Mesendoderm (in vitro differentiated cells): ENCODE measurements at regions not wholly inside any gene's neighbourhood (a gene's known extent, or its start where the extent isn't known, plus 50 kb on each side); places are given as distances from the start of the nearest gene placed in this dataset.
"Not testable (repeated sequence)": the region's sequence is repeated elsewhere in the genome, so short reads cannot be mapped to it uniquely, and the experiment has no call there.

ENCODE experiments used
- DNase-seq: peaks from one replicate; pipeline ENCODE4 v3.0.0; 2013
- H2AK5ac ChIP-seq: 2 replicates; pipeline ENCODE4 v1.6.1; 2013; ENCODE audit warnings: low read length, inconsistent platforms
- H2BK120ac ChIP-seq: 2 replicates; pipeline ENCODE4 v1.6.1; 2013; ENCODE audit warnings: low read depth, mild to moderate bottlenecking, low read length, moderate library complexity, mixed read lengths
- H2BK15ac ChIP-seq: replicated peaks from 2 replicates; pipeline ENCODE4 v1.6.1; 2013; ENCODE audit warnings: low read depth, mild to moderate bottlenecking, moderate library complexity
- H2BK5ac ChIP-seq: 2 replicates; pipeline ENCODE4 v1.6.1; 2013; ENCODE audit warnings: low read length, inconsistent platforms
- H3K18ac ChIP-seq: 2 replicates; pipeline ENCODE4 v1.6.1; 2013; ENCODE audit warnings: mild to moderate bottlenecking, low read length, mixed read lengths
- H3K23ac ChIP-seq: one replicate; pipeline ENCODE4 v1.6.1; 2013; ENCODE audit warnings: low read length
- H3K27ac ChIP-seq: 2 replicates; pipeline ENCODE4 v1.5.1; 2013; ENCODE audit warnings: low read depth, mild to moderate bottlenecking, inconsistent platforms, low read length, moderate library complexity
- H3K27me3 ChIP-seq: 2 replicates; pipeline ENCODE4 v1.6.1; 2013; ENCODE audit warnings: low read length, control low read depth, mild to moderate bottlenecking, inconsistent platforms; ENCODE audit not compliant: insufficient read depth, poor library complexity
- H3K36me3 ChIP-seq: 2 replicates; pipeline ENCODE4 v1.6.1; 2013; ENCODE audit warnings: low read length, inconsistent platforms; ENCODE audit not compliant: control insufficient read depth, insufficient read depth
- H3K4ac ChIP-seq: one replicate; pipeline ENCODE4 v1.6.1; 2013; ENCODE audit warnings: low read depth, mild to moderate bottlenecking, low read length, moderate library complexity
- H3K4me1 ChIP-seq: 2 replicates; pipeline ENCODE4 v1.6.1; 2013; ENCODE audit warnings: low read depth, low read length, inconsistent platforms; ENCODE audit not compliant: control insufficient read depth
- H3K4me2 ChIP-seq: 2 replicates; pipeline ENCODE4 v1.6.1; 2013; ENCODE audit warnings: low read length
- H3K4me3 ChIP-seq: 2 replicates; pipeline ENCODE4 v1.5.1; 2013; ENCODE audit warnings: mild to moderate bottlenecking, low read length
- H3K56ac ChIP-seq: one replicate; pipeline ENCODE4 v1.6.1; 2013; ENCODE audit warnings: low read length
- H3K79me1 ChIP-seq: 2 replicates; pipeline ENCODE4 v1.6.1; 2013; ENCODE audit warnings: low read length, inconsistent platforms
- H3K79me2 ChIP-seq: 2 replicates; pipeline ENCODE4 v1.6.1; 2013; ENCODE audit warnings: mild to moderate bottlenecking, low read length; ENCODE audit not compliant: control insufficient read depth, insufficient read depth
- H3K9ac ChIP-seq: 2 replicates; pipeline ENCODE4 v1.6.1; 2013; ENCODE audit warnings: low read length, inconsistent platforms
- H4K5ac ChIP-seq: one replicate; pipeline ENCODE4 v1.6.1; 2013; ENCODE audit warnings: low read length
- H4K8ac ChIP-seq: one replicate; pipeline ENCODE4 v1.6.1; 2013; ENCODE audit warnings: low read depth, mild to moderate bottlenecking, control low read depth, low read length, moderate library complexity
- WGBS: extraction: QIAGEN DNeasy Blood & Tissue Kit; methylation state at CpG from one replicate; pipeline ENCODE4 v1.1.7; 2013; ENCODE audit warnings: low lambda C conversion rate, missing lambda C conversion rate; ENCODE audit not compliant: insufficient coverage; ENCODE audit errors: extremely low coverage; 5-methylcytosine and 5-hydroxymethylcytosine counted together

DNA sequence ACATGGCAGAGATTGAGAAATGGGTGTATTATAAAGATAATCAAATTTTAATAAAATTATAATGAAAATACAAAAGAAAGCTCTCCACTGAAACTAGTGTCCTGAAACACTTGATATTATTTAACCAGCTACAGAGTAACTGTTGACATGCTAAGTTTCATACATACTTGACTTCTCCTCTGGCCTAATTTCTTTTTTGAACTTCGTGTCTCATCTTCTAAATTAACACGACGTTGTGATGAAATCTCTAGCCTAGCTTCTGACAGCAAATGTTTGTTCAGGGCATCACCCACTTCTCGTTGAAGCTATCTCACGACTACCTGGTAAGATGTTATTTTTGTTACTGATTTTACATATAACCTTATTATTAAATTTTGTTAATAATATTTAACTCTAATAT, 80.8 kb upstream of the CCT8L2 start:
- not testable (repeated sequence) for H3K9ac ChIP-seq, DNase-seq, H3K4me2 ChIP-seq, H3K36me3 ChIP-seq, H3K4ac ChIP-seq, H3K4me1 ChIP-seq, H3K4me3 ChIP-seq, H3K79me2 ChIP-seq, H3K23ac ChIP-seq, H3K56ac ChIP-seq, H3K27me3 ChIP-seq, H2BK15ac ChIP-seq, H2BK120ac ChIP-seq, H3K27ac ChIP-seq, H3K79me1 ChIP-seq, H2BK5ac ChIP-seq, H3K18ac ChIP-seq, H4K5ac ChIP-seq, H4K8ac ChIP-seq, H2AK5ac ChIP-seq
- WGBS, result no CpG with 5 or more reads among the region's 5 CpGs

- H2BK15ac ChIP-seq, H3K18ac ChIP-seq, H3K4me3 ChIP-seq, H4K8ac ChIP-seq, H3K27ac ChIP-seq, H3K23ac ChIP-seq, H3K9ac ChIP-seq, H3K56ac ChIP-seq, H3K4me2 ChIP-seq, H3K4me1 ChIP-seq, H3K36me3 ChIP-seq, H4K5ac ChIP-seq, H3K27me3 ChIP-seq, H2AK5ac ChIP-seq, H3K79me1 ChIP-seq, H2BK5ac ChIP-seq, H3K4ac ChIP-seq, H3K79me2 ChIP-seq, DNase-seq, H2BK120ac ChIP-seq: not testable (repeated sequence)
- WGBS, result no CpG with 5 or more reads among the region's 2 CpGs
Measured at GRCh38 chr22:16665610-16666009, 73.0 kb upstream of the CCT8L2 start.

- no CpG with 5 or more reads among the region's 2 CpGs for WGBS
Measured at GRCh38 chr22:16662330-16662729, 69.7 kb upstream of the CCT8L2 start.

GRCh38 chr22:16660989-16661388, 68.4 kb upstream of the CCT8L2 start:
- not testable (repeated sequence) for DNase-seq, H2AK5ac ChIP-seq, H3K4ac ChIP-seq, H4K8ac ChIP-seq, H3K27me3 ChIP-seq, H3K4me2 ChIP-seq, H2BK5ac ChIP-seq, H3K36me3 ChIP-seq, H3K9ac ChIP-seq, H3K56ac ChIP-seq, H3K4me3 ChIP-seq, H2BK120ac ChIP-seq, H3K18ac ChIP-seq, H3K27ac ChIP-seq, H3K23ac ChIP-seq, H3K4me1 ChIP-seq, H4K5ac ChIP-seq, H3K79me1 ChIP-seq, H2BK15ac ChIP-seq, H3K79me2 ChIP-seq
- WGBS, result no CpG with 5 or more reads among the region's 8 CpGs

More at GRCh38 chr22:16662330-16662729, 69.7 kb upstream of the CCT8L2 start:
- H3K4me3 ChIP-seq, H2AK5ac ChIP-seq, H3K9ac ChIP-seq, H3K79me2 ChIP-seq, H3K4ac ChIP-seq, H3K79me1 ChIP-seq, H3K18ac ChIP-seq, H3K27me3 ChIP-seq, H3K27ac ChIP-seq, H3K36me3 ChIP-seq, H3K4me2 ChIP-seq, H3K4me1 ChIP-seq, H2BK5ac ChIP-seq, DNase-seq, H3K56ac ChIP-seq, H4K5ac ChIP-seq, H2BK120ac ChIP-seq, H2BK15ac ChIP-seq, H4K8ac ChIP-seq, H3K23ac ChIP-seq: not testable (repeated sequence)

DNA sequence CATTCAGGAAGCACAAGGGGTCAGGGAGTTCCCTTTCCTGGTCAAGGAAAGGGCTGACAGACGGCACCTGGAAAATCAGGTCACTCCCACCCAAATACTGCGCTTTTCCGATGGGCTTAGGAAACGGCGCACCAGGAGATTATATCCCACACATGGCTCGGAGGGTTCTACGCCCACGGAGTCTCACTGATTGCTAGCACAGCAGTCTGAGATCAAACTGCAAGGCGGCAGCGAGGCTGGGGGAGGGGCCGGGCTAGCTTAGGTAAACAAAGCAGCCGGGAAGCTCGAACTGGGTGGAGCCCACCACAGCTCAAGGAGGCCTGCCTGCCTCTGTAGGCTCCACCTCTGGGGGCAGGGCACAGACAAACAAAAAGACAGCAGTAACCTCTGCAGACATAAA, 68.0 kb upstream of the CCT8L2 start:
- not testable (repeated sequence) for H3K4ac ChIP-seq, H3K27ac ChIP-seq, H3K56ac ChIP-seq, H3K4me2 ChIP-seq, H2BK120ac ChIP-seq, H3K4me3 ChIP-seq, H4K5ac ChIP-seq, H3K23ac ChIP-seq, H3K79me2 ChIP-seq, H3K4me1 ChIP-seq, H3K79me1 ChIP-seq, H3K18ac ChIP-seq, H2AK5ac ChIP-seq, H3K27me3 ChIP-seq, H3K36me3 ChIP-seq, H2BK5ac ChIP-seq, H2BK15ac ChIP-seq, H4K8ac ChIP-seq, H3K9ac ChIP-seq, DNase-seq
- no CpG with 5 or more reads among the region's 13 CpGs for WGBS

- H3K9ac ChIP-seq, H3K4me2 ChIP-seq, H4K8ac ChIP-seq, DNase-seq, H3K36me3 ChIP-seq, H3K79me1 ChIP-seq, H3K4me3 ChIP-seq, H2BK15ac ChIP-seq, H3K27me3 ChIP-seq, H3K79me2 ChIP-seq, H3K4me1 ChIP-seq, H2BK5ac ChIP-seq, H3K18ac ChIP-seq, H3K56ac ChIP-seq, H4K5ac ChIP-seq, H3K27ac ChIP-seq, H2AK5ac ChIP-seq, H2BK120ac ChIP-seq, H3K23ac ChIP-seq, H3K4ac ChIP-seq: not testable (repeated sequence)
- no CpG with 5 or more reads among the region's 8 CpGs for WGBS
Measured at GRCh38 chr22:16659273-16659834, 66.7 kb upstream of the CCT8L2 start.
